ENCODE measurements at regions not wholly inside any gene's neighbourhood (a gene's known extent, or its start where the extent isn't known, plus 50 kb on each side); places are given as distances from the start of the nearest gene placed in this dataset.

- TF ChIP-seq CTCF (IDR thresholded peaks at IDR 0.05) (no peak), POLR2AphosphoS5 (IDR thresholded peaks at IDR 0.05) (no peak), POLR2A (IDR thresholded peaks at IDR 0.05) (no peak)
Measured at GRCh38 chr1:209409780-209410179, 173.7 kb upstream of the CAMK1G start.
